Keratinocyte (primary cell): ENCODE measurements at regions not wholly inside any gene's neighbourhood (a gene's known extent, or its start where the extent isn't known, plus 50 kb on each side); places are given as distances from the start of the nearest gene placed in this dataset.

Experiments used
- DNase-seq: peaks from one replicate; pipeline ENCODE4 v3.0.0-alpha.2; 2011; ENCODE audit warnings: low read depth, missing footprints, low spot score
- FAIRE-seq: peaks from 2 replicates; lab custom pipeline; 2011; peaks lifted over from hg19 to GRCh38; lab: Jason Lieb, UNC
- H2AFZ ChIP-seq: 2 replicates; pipeline ENCODE4 v1.6.0; 2012; ENCODE audit warnings: low read length, control low read depth, inconsistent platforms; ENCODE audit not compliant: control insufficient read depth
- H3K27ac ChIP-seq: 2 replicates; pipeline ENCODE4 v1.5.1; 2011; ENCODE audit warnings: low read length; ENCODE audit not compliant: control insufficient read depth, insufficient read depth
- H3K27me3 ChIP-seq: 3 replicates; pipeline ENCODE4 v1.6.0; 2011; ENCODE audit warnings: low read length; ENCODE audit not compliant: control insufficient read depth, insufficient read depth; ENCODE audit errors: extremely low read depth
- H3K36me3 ChIP-seq, 2 experiments: 2 replicates in 1 of 2; 3 replicates in 1 of 2; pipeline ENCODE4 v1.5.1; 2011; ENCODE audit warnings: low read length in 2 of 2, mild to moderate bottlenecking in 1 of 2; ENCODE audit not compliant: control insufficient read depth in 2 of 2, insufficient read depth in 2 of 2; ENCODE audit errors: extremely low read depth in 1 of 2
- H3K4me1 ChIP-seq: 3 replicates; pipeline ENCODE4 v1.5.1; 2011; ENCODE audit warnings: low read length; ENCODE audit not compliant: control insufficient read depth, insufficient read depth; ENCODE audit errors: extremely low read depth
- H3K4me2 ChIP-seq: 3 replicates; pipeline ENCODE4 v1.6.0; 2011; ENCODE audit warnings: low read depth, low read length; ENCODE audit not compliant: control insufficient read depth, insufficient read depth; ENCODE audit errors: extremely low read depth
- H3K4me3 ChIP-seq, 3 experiments: fragments of 200-600 bp in 1 of 3; sonication (generic) in 1 of 3; 2 replicates in 2 of 3; 3 replicates in 1 of 3; pipeline ENCODE4 v1.5.1; 2011 to 2016; ENCODE audit warnings: low read length in 3 of 3, mild to moderate bottlenecking in 3 of 3, control low read depth in 2 of 3, inconsistent platforms in 1 of 3, low read depth in 1 of 3, mixed read lengths in 1 of 3, mixed run types in 1 of 3, moderate library complexity in 1 of 3; ENCODE audit not compliant: control insufficient read depth in 2 of 3, insufficient read depth in 2 of 3; ENCODE audit errors: extremely low read depth in 1 of 3
- H3K79me2 ChIP-seq: 2 replicates; pipeline ENCODE4 v1.6.0; 2012; ENCODE audit warnings: low read length; ENCODE audit not compliant: control insufficient read depth, insufficient read depth
- H3K9ac ChIP-seq: 3 replicates; pipeline ENCODE4 v1.6.0; 2011; ENCODE audit warnings: low read length; ENCODE audit not compliant: control insufficient read depth, insufficient read depth; ENCODE audit errors: extremely low read depth
- H3K9me1 ChIP-seq: 3 replicates; pipeline ENCODE4 v1.6.0; 2011; ENCODE audit warnings: low read length; ENCODE audit not compliant: control insufficient read depth, insufficient read depth; ENCODE audit errors: extremely low read depth
- H3K9me3 ChIP-seq: 2 replicates; pipeline ENCODE4 v1.5.1; 2012; ENCODE audit warnings: low read depth, low read length; ENCODE audit not compliant: control insufficient read depth
- H4K20me1 ChIP-seq: 3 replicates; pipeline ENCODE4 v1.6.0; 2011; ENCODE audit warnings: low read length; ENCODE audit not compliant: control insufficient read depth, insufficient read depth; ENCODE audit errors: extremely low read depth
- CTCF ChIP-seq, 3 experiments: IDR thresholded peaks in 1 of 3; conservative IDR thresholded peaks in 1 of 3; optimal IDR thresholded peaks in 1 of 3; 2 replicates in 2 of 3; 3 replicates in 1 of 3; pipeline versions ENCODE3 to v1.5.1; 2011; ENCODE audit warnings: low read length in 3 of 3, mild to moderate bottlenecking in 3 of 3, moderate library complexity in 2 of 3, control low read depth in 1 of 3, inconsistent platforms in 1 of 3; ENCODE audit not compliant: insufficient read depth in 2 of 3; ENCODE audit errors: extremely low read depth in 1 of 3
- EZH2 ChIP-seq: IDR thresholded peaks from one replicate; pipeline ENCODE4 v1.6.1; 2012; ENCODE audit warnings: inconsistent platforms, mild to moderate bottlenecking, low read length, moderate library complexity
- dilution Hi-C: fragments of 300-500 bp; cut with MboI; formaldehyde crosslinking; loops from one replicate; pipeline ENCODE4 v1.7.0; 2020; ENCODE audit warnings: low sequenced_read_pairs; ENCODE audit not compliant: extremely low pct_ligation_motif_present

GRCh38 chr2:107502539-107502938 lies 324.2 kb upstream of the RGPD4 start:
- FAIRE-seq = no peak

GRCh38 chr2:107511970-107512789 lies 314.5 kb upstream of the RGPD4 start:
- no peak for FAIRE-seq
- dilution Hi-C loops = no loop called here
- Histone ChIP-seq H3K9ac (no peak overlapping the region), H3K4me1 (no peaks in the 10 kb centered on the region), H3K9me3 (no peaks in the 10 kb centered on the region), H4K20me1 (no peaks in the 10 kb centered on the region), H3K4me2 (no peak overlapping the region), H3K9me1 (no peaks in the 10 kb centered on the region), H3K27ac (no peak overlapping the region), H3K27me3 (no peaks in the 10 kb centered on the region), H3K4me3 (no peak overlapping the region), H3K36me3 (no peaks in the 10 kb centered on the region), H3K79me2 (no peaks in the 10 kb centered on the region), H2AFZ (no peak overlapping the region)
- DNase-seq = no peak
- TF ChIP-seq CTCF (optimal IDR thresholded peaks at IDR 0.05 in 1 of 3, IDR thresholded peaks at IDR 0.05 in 1 of 3, conservative IDR thresholded peaks at IDR 0.05 in 1 of 3; ENCODE audit: extremely low read depth in 1 of 3, insufficient read depth in 2 of 3, low read length in 3 of 3) (no peak), EZH2 (no peak)

More at GRCh38 chr2:107502539-107502938, 324.2 kb upstream of the RGPD4 start:
- dilution Hi-C loops = no loop called here
- Histone ChIP-seq H3K4me2 (no peak overlapping the region), H4K20me1 (no peaks in the 10 kb centered on the region), H3K27ac (no peak overlapping the region), H2AFZ (no peak overlapping the region), H3K9me1 (no peaks in the 10 kb centered on the region), H3K36me3 (no peaks in the 10 kb centered on the region), H3K79me2 (no peaks in the 10 kb centered on the region), H3K4me1 (no peaks in the 10 kb centered on the region), H3K9ac (no peak overlapping the region), H3K27me3 (no peaks in the 10 kb centered on the region), H3K9me3 (no peaks in the 10 kb centered on the region), H3K4me3 (no peak overlapping the region)
- TF ChIP-seq EZH2 (no peak), CTCF (optimal IDR thresholded peaks at IDR 0.05 in 1 of 3, IDR thresholded peaks at IDR 0.05 in 1 of 3, conservative IDR thresholded peaks at IDR 0.05 in 1 of 3; ENCODE audit: extremely low read depth in 1 of 3, insufficient read depth in 2 of 3, low read length in 3 of 3) (no peak)
- no peak for DNase-seq
